SK-N-MC (cell line): ENCODE measurements at regions not wholly inside any gene's neighbourhood (a gene's known extent, or its start where the extent isn't known, plus 50 kb on each side); places are given as distances from the start of the nearest gene placed in this dataset.

Source experiments
- DNase-seq: peaks from one replicate; pipeline ENCODE4 v3.0.0-alpha.2; 2011; ENCODE audit warnings: low read depth, low spot score
- H3K27ac ChIP-seq: fragments of 200-600 bp; sonication (generic); 2 replicates; pipeline ENCODE4 v1.5.1; 2016; ENCODE audit warnings: mixed run types
- H3K36me3 ChIP-seq: fragments of 200-600 bp; sonication (generic); 2 replicates; pipeline ENCODE4 v1.6.1; 2017; ENCODE audit warnings: antibody characterized with exemption, low read length, mixed read lengths; ENCODE audit not compliant: insufficient read depth
- H3K4me3 ChIP-seq: fragments of 200-600 bp; sonication (generic); 2 replicates; pipeline ENCODE4 v1.5.1; 2016
- H3K9ac ChIP-seq: fragments of 200-600 bp; sonication (generic); 2 replicates; pipeline ENCODE4 v1.8.0; 2017; ENCODE audit warnings: mixed run types, mixed read lengths; ENCODE audit not compliant: insufficient read length
- H3K9me3 ChIP-seq: fragments of 200-600 bp; sonication (generic); 2 replicates; pipeline ENCODE4 v1.6.1; 2017; ENCODE audit warnings: low read depth, mild to moderate bottlenecking, antibody characterized with exemption, low read length, moderate library complexity, mixed read lengths
- EZH2 ChIP-seq: fragments of 200-600 bp; sonication (generic); IDR thresholded peaks from one replicate; pipeline ENCODE4 v1.6.1; 2017; ENCODE audit warnings: antibody characterized with exemption
- FOXP2 ChIP-seq: optimal IDR thresholded peaks from 2 replicates; pipeline ENCODE3; 2011; ENCODE audit warnings: mild to moderate bottlenecking, moderate library complexity; ENCODE audit not compliant: insufficient read depth; ENCODE audit errors: extremely low read length, control extremely low read depth
- POLR2AphosphoS5 ChIP-seq: IDR thresholded peaks from 2 replicates; pipeline ENCODE4 v1.6.1; 2012; ENCODE audit warnings: mild to moderate bottlenecking, low read depth, low read length, borderline replicate concordance

- TF ChIP-seq EZH2 (no peak), POLR2AphosphoS5 (no peak), FOXP2 (no peak)
- H3K36me3 ChIP-seq, result no peaks in the 10 kb centered on the region
- no peak overlapping the region for H3K4me3 ChIP-seq
- H3K9ac ChIP-seq, result no peak overlapping the region
- no peaks in the 10 kb centered on the region for H3K9me3 ChIP-seq
- H3K27ac ChIP-seq, result no peak overlapping the region
- DNase-seq, result no peak
Observed at GRCh38 chr5:30765227-30765626, 428.3 kb upstream of the CDH6 start.

- Histone ChIP-seq H3K9ac (no peak overlapping the region), H3K36me3 (no peaks in the 10 kb centered on the region), H3K4me3 (no peak overlapping the region), H3K27ac (no peak overlapping the region), H3K9me3 (no peaks in the 10 kb centered on the region)
- no peak for TF ChIP-seq POLR2AphosphoS5
- TF ChIP-seq EZH2, result no peak
- TF ChIP-seq FOXP2, result no peak
- no peak for DNase-seq
Observed at GRCh38 chr5:30764704-30765103, 428.8 kb upstream of the CDH6 start.

- Histone ChIP-seq H3K4me3 (no peak overlapping the region), H3K9me3 (no peaks in the 10 kb centered on the region), H3K9ac (no peak overlapping the region), H3K27ac (no peak overlapping the region), H3K36me3 (no peaks in the 10 kb centered on the region)
- no peak for DNase-seq
- TF ChIP-seq EZH2 (no peak), FOXP2 (no peak), POLR2AphosphoS5 (no peak)
Observed at GRCh38 chr5:30759731-30760130, 433.8 kb upstream of the CDH6 start.

- Histone ChIP-seq H3K27ac (no peak overlapping the region), H3K9ac (no peak overlapping the region), H3K9me3 (no peaks in the 10 kb centered on the region), H3K4me3 (no peak overlapping the region), H3K36me3 (no peaks in the 10 kb centered on the region)
- DNase-seq, result no peak
- no peak for TF ChIP-seq FOXP2
Observed at GRCh38 chr5:30752015-30752414, 441.5 kb upstream of the CDH6 start.

GRCh38 chr5:30749971-30750370, 443.5 kb upstream of the CDH6 start:
- Histone ChIP-seq H3K36me3 (no peaks in the 10 kb centered on the region), H3K4me3 (no peak overlapping the region), H3K27ac (no peak overlapping the region), H3K9ac (no peak overlapping the region), H3K9me3 (no peaks in the 10 kb centered on the region)
- no peak for TF ChIP-seq EZH2
- no peak for TF ChIP-seq FOXP2
- TF ChIP-seq POLR2AphosphoS5, result no peak
- no peak for DNase-seq

- Histone ChIP-seq H3K4me3 (no peak overlapping the region), H3K27ac (no peak overlapping the region), H3K9ac (no peak overlapping the region), H3K36me3 (no peaks in the 10 kb centered on the region), H3K9me3 (no peaks in the 10 kb centered on the region)
- no peak for DNase-seq
- TF ChIP-seq EZH2, result no peak
- TF ChIP-seq POLR2AphosphoS5, result no peak
- no peak for TF ChIP-seq FOXP2
Observed at GRCh38 chr5:30747412-30747811, 446.1 kb upstream of the CDH6 start.

- TF ChIP-seq POLR2AphosphoS5, result no peak
- TF ChIP-seq FOXP2, result no peak
- TF ChIP-seq EZH2, result no peak
- H3K36me3 ChIP-seq, result no peaks in the 10 kb centered on the region
- no peak overlapping the region for H3K4me3 ChIP-seq
- no peaks in the 10 kb centered on the region for H3K9me3 ChIP-seq
- H3K27ac ChIP-seq, result no peak overlapping the region
- no peak overlapping the region for H3K9ac ChIP-seq
- DNase-seq, result no peak
Observed at GRCh38 chr5:30736669-30737068, 456.8 kb upstream of the CDH6 start.

- H3K9ac ChIP-seq, result no peak overlapping the region
Observed at GRCh38 chr5:30734118-30734517, 459.4 kb upstream of the CDH6 start.

GRCh38 chr5:30725073-30725472, 468.4 kb upstream of the CDH6 start:
- no peak for DNase-seq
- H3K9ac ChIP-seq, result no peak overlapping the region

More at GRCh38 chr5:30734118-30734517, 459.4 kb upstream of the CDH6 start:
- no peak for TF ChIP-seq POLR2AphosphoS5
- TF ChIP-seq EZH2, result no peak
- no peak for TF ChIP-seq FOXP2
- Histone ChIP-seq H3K36me3 (no peaks in the 10 kb centered on the region), H3K4me3 (no peak overlapping the region), H3K9me3 (no peaks in the 10 kb centered on the region), H3K27ac (no peak overlapping the region)
- no peak for DNase-seq

More at GRCh38 chr5:30725073-30725472, 468.4 kb upstream of the CDH6 start:
- no peak for TF ChIP-seq POLR2AphosphoS5
- TF ChIP-seq EZH2, result no peak
- TF ChIP-seq FOXP2, result no peak
- Histone ChIP-seq H3K9me3 (no peaks in the 10 kb centered on the region), H3K36me3 (no peaks in the 10 kb centered on the region), H3K27ac (no peak overlapping the region), H3K4me3 (no peak overlapping the region)
